DOHH2 (cell line): ENCODE measurements at regions not wholly inside any gene's neighbourhood (a gene's known extent, or its start where the extent isn't known, plus 50 kb on each side); places are given as distances from the start of the nearest gene placed in this dataset.

ENCODE experiments used
- CTCF ChIP-seq: fragments of 200-600 bp; sonication (generic); IDR thresholded peaks from one replicate; pipeline ENCODE4 v1.5.1; 2014; ENCODE audit warnings: antibody characterized with exemption, mild to moderate bottlenecking, low read depth, low read length; ENCODE audit not compliant: poor library complexity, severe bottlenecking
- EZH2phosphoT487 ChIP-seq: fragments of 200-600 bp; sonication (generic); IDR thresholded peaks from 2 replicates; pipeline ENCODE4 v1.6.1; 2017; ENCODE audit warnings: borderline replicate concordance, mild to moderate bottlenecking, antibody characterized with exemption, low read length, moderate library complexity, mixed read lengths

GRCh38 chr12:47409310-47409987 is 296.4 kb downstream of the RPAP3 start:
- TF ChIP-seq CTCF (no peak), EZH2phosphoT487 (no peak)
